ENCODE measurements at regions not wholly inside any gene's neighbourhood (a gene's known extent, or its start where the extent isn't known, plus 50 kb on each side); places are given as distances from the start of the nearest gene placed in this dataset.
A peak's percentile ranks its signal among the peaks of the same experiment; 100 is the strongest.

GRCh38 chr2:103103678-103104077 lies 341.8 kb downstream of the TMEM182 start:
- DNase-seq: no peak

DNA sequence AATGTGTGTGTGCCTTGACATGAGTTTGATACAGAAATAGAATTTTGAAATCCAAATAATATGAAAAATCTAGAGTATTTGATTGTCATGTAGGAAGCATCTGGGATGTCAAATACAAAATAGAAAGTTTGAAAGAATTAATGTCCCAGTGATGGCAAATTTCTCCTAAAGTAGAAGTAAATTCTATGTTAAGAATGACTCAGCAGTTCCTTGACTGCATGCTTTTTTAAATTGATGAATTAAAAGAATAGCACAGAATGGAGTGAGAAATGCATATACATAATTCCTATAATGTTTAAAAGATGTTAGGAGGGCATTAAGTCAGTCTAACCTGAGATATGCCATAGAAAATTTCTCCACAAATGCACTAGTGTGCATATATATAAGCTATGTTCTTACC lies 357.5 kb downstream of the TMEM182 start:
- no peak for DNase-seq

DNA sequence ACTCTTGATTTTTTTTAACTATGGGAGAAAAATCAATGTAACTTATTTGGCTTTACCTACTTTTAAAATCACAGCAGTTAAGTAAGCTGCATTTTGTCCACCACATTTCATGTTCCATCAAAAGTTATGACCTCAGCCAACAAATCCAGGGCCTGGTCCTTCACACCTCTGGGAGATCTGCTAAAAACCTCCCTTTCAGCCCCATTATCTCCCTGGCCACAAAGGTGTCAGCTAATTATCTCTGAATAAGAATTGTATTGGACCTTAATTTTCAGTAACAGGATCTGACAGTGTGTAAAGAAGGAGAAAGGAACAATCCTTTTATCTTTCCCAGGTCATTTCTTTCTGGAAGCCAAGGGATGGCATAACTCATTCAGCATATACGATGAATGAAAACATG lies 359.3 kb downstream of the TMEM182 start:
- DNase-seq: no peak

DNA sequence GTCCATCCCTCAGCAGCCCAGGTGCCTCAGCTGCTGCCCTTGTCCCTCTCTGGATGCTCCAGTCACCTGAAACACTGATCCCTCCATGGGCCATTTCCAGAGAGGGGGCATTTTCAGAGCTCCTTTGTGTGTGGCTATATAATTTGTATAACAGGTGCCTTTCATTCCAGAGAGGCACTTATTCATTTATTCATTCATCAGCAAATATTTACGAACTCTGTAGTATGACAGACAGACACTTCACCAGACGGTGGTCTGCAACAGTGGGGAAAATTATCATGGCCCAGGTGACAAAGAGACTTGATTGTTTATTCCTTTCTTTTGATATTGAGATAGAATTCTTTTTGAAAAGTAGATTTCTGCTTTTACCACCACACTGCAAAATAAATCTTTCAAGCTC lies 361.7 kb downstream of the TMEM182 start:
- DNase-seq: no peak

- DNase-seq: no peak
Observed at GRCh38 chr2:103130857-103131256, 369.0 kb downstream of the TMEM182 start.

DNA sequence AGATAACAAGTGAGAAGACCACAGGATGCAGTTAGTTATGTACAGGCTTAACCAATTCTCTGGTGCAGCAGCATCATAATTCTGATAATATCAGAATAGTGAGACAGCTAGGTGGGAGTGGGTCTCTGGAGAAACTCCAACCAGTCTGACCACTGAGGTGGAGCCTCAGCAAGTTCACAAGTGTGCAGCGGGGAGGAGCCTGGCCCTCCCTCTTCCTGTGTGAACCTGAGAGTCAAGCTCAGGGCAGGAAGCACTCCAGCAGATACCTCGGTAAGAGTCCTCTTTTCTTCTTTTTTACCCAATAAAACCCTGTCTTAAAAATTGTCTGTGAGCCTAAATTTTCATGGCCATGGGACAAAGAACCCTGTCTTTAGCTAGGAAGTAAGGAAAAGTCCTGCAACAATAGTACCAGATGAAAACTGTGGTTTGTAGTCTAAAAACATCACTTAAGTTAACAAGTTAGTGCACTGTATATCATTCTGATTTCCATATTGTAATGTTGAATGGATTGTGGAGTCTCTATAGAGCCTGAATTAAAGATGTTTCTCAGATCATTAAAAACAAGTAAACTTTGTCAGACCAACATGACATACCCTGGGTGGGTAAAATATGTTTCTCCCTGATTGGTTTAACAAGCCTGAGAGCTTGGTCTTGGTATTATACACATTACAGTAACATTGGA lies 370.8 kb downstream of the TMEM182 start:
- peak; percentile 66 for DNase-seq

- no peak for DNase-seq
Observed at GRCh38 chr2:103135679-103136078, 373.8 kb downstream of the TMEM182 start.

DNA sequence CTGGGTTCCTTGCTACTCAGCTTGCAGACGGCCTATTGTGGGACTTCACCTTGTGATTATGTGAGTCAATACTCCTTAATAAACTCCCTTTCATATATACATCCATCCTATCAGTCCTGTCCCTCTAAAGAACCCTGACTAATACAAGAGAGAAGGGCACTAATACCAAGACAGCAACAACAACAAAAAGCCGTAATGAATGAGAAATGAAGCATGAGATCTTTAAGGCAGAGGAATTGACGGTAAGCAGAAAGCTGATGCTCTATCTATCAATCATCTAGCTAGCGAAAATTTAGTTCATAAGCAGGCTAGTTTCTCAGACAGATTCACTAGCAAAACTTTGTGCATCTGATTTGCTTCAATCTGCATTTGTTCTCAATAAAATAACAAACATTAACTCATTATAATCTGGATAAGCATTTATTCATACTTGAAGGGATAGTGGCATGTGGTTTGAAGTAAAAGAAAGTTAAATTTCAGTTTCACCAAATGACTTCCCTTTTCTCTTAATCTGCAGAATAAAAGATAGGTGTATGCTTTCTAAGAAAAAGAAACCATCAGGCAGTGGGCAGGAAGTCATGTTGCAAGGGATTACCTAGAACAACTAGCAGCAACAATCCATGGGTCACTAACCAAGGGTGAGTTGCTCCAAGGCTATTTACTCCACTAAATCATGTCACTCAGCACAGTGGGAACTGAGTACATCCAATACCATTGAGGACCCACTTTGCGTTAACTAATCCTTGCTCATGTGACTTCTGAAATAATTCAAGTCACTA lies 376.5 kb downstream of the TMEM182 start:
- no peak for DNase-seq

- no peak for DNase-seq
Observed at GRCh38 chr2:103139628-103140268, 377.9 kb downstream of the TMEM182 start.

- no peak for DNase-seq
Observed at GRCh38 chr2:103144837-103145236, 383.0 kb downstream of the TMEM182 start.

DNA sequence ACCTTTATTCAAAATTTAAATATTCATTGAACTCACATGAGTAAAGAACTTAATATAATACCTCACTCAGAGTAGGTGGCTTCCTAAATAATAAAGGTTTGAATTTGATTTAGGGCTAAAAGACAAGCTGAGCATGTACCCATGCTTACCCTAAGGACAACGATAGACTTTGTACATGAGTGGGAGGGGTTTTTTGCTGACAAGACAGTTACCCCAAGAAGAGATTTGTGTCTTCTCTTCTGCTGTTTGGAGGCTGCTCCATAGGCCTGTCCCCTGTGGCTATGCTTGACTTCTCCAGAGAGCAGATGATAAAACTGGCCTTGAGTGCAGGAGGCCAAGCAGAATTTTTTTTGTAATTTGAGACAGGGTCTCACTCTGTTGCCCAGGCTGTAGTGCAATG lies 383.9 kb downstream of the TMEM182 start:
- no peak for DNase-seq

DNA sequence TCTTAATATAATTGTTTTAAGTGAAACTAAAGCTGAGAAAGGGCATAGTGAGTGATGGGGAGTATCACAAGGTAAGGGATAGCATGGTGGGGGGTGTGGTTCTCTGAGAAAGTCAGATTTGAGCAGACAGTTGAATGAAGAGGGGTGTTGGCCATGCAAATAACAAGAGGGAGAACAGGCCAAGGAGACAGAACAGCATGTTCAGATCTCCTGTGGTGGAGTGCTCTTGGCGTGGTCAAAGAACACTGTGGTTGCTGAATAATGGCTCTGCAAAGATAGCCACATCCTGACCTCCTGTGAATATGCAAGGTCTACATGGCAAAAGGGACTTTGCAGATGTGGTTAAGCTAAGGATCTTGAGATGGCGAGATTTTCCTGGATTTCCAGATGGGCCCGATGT lies 389.2 kb downstream of the TMEM182 start:
- DNase-seq: no peak

DNA sequence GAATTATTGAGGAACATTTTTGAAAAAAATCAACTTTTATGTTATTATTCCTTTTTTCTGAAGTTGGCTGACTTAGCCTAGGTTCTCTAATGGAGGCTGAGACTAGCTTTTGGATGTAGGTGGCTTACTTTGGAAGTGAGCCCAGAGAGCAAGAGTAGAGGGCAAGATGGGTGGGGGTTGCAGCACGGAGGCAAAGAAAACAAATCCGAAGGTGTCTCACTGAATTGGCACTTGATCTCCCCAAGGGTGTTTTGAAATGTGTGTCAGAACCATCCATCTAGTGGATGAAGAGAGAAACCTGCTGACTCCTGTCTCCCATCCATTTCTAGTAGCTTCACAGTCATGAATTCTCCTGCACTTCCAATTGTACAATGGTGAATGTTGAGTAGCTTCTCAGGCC lies 390.7 kb downstream of the TMEM182 start:
- DNase-seq: no peak

GRCh38 chr2:103153580-103154284 lies 391.9 kb downstream of the TMEM182 start:
- DNase-seq: no peak

DNA sequence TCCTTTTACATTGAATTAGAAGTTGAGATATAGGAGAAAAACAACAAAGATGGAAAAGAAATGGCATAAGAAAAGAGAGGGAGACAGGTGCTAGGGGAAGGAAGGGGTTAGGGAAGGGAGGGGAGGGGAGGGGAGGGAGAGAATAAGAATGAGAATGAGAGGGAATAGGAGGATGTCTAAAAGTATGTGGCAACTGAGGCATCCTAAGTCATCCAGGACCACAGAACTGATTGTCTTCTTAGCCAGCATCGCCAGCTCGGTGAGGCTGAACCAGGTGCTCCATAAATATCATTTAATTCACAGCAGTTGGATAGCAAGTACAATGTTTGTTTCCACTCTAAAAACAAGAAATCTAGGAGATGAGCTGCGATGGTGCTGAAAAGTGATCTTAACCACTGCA lies 393.5 kb downstream of the TMEM182 start:
- DNase-seq: no peak

GRCh38 chr2:103159018-103159417 lies 397.2 kb downstream of the TMEM182 start:
- no peak for DNase-seq

- DNase-seq: no peak
Observed at GRCh38 chr2:103161456-103162289, 399.8 kb downstream of the TMEM182 start.

DNA sequence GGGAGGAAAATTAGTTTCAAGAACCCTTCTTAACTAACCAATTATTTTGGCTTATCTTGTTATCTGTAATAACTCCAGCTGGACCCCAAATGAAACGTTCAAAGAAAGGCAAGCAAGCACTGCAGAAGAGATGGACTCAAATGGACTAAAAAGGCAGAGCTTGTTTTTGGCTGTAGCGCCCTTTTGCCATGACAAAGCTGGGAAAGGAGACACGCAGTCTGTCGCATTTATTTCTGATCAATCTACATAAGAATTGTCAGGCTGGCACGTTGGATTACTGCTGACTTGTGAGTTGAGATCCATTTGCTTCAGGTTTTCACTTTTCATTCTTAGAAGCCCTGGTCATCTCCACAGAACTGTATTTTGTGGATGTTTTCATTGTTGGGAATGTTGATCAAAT lies 402.9 kb downstream of the TMEM182 start:
- DNase-seq: no peak

DNA sequence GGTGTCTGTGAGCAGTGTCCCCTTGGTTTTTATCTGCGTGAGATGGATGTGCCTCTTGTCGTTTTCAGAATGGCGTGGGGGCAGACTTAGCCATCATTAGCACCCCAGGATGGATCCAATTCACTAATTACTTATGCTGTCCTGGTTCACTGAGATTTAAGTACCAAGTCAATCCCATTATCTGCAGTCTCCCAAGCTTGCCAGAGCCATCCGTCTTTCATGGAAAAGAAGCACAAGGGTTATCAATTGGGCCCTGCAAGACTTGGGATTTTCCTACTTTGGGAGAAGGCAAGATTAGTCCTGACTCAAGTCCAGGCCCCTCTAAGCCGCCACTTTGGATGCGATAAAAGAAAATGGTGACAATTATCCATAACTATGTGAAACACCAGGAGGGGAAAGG lies 404.0 kb downstream of the TMEM182 start:
- no peak for DNase-seq

GRCh38 chr2:103166456-103167324 lies 404.9 kb downstream of the TMEM182 start:
- DNase-seq: no peak

GRCh38 chr2:103167599-103167998 lies 405.8 kb downstream of the TMEM182 start:
- no peak for DNase-seq

DNA sequence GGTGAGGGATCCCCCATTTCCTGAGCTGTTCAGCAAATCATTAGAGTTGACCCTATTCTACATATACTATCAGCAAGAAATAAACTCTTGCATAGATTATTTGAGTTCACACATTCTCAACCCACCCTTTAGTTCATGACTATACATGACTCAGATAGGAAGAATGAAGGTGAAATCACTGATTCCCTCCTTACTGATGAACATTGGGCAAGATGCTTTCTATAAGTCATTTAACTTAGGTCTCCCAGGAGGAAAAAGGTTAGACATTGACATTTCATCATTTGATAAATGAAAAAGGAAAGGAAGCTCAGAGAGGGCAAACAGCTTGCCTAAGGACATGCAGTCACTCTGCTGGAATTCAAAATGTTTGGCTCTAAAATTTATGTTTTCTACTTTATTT lies 408.0 kb downstream of the TMEM182 start:
- no peak for DNase-seq

All from NK-92 treated with Interleukin-12 subunit alpha and Interleukin-12 subunit beta, amount 100 ng/mL, for 24 hours (cell line).